Neural progenitor cell (in vitro differentiated cells): ENCODE measurements at regions not wholly inside any gene's neighbourhood (a gene's known extent, or its start where the extent isn't known, plus 50 kb on each side); places are given as distances from the start of the nearest gene placed in this dataset.

Source experiments
- CTCF ChIP-seq: fragments of 200-600 bp; sonication (generic); IDR thresholded peaks from 2 replicates; pipeline ENCODE4 v1.5.1; 2017; ENCODE audit warnings: antibody characterized with exemption, mild to moderate bottlenecking
- EZH2phosphoT487 ChIP-seq: fragments of 200-600 bp; sonication (generic); IDR thresholded peaks from 2 replicates; pipeline ENCODE4 v1.6.1; 2017; ENCODE audit warnings: antibody characterized with exemption

GRCh38 chr13:79779761-79780160 is 298.8 kb downstream of the NDFIP2 start:
- no peak for TF ChIP-seq CTCF
- no peak for TF ChIP-seq EZH2phosphoT487
